Progenitor cell of endocrine pancreas (in vitro differentiated cells): ENCODE measurements at regions not wholly inside any gene's neighbourhood (a gene's known extent, or its start where the extent isn't known, plus 50 kb on each side); places are given as distances from the start of the nearest gene placed in this dataset.

ENCODE experiments used
- DNase-seq: peaks from one replicate; pipeline ENCODE4 v3.0.0; 2021; ENCODE audit warnings: low spot score; ENCODE audit not compliant: unreplicated experiment
- H3K27ac Mint-ChIP-seq: 2 replicates; pipeline ENCODE4 v1.8.0; 2021; ENCODE audit warnings: mild to moderate bottlenecking, moderate library complexity, mixed read lengths
- H3K27me3 Mint-ChIP-seq: 2 replicates; pipeline ENCODE4 v1.8.0; 2021; ENCODE audit warnings: mixed read lengths
- H3K36me3 Mint-ChIP-seq: 2 replicates; pipeline ENCODE4 v1.8.0; 2022; ENCODE audit warnings: mixed read lengths; ENCODE audit not compliant: insufficient read depth
- H3K4me1 Mint-ChIP-seq: 2 replicates; pipeline ENCODE4 v1.8.0; 2021; ENCODE audit warnings: low read depth, mixed read lengths
- H3K4me3 Mint-ChIP-seq: 2 replicates; pipeline ENCODE4 v1.8.0; 2021; ENCODE audit warnings: low read depth, mild to moderate bottlenecking, moderate library complexity, mixed read lengths
- H3K9me3 Mint-ChIP-seq: 2 replicates; pipeline ENCODE4 v1.8.0; 2021; ENCODE audit warnings: low read depth, mixed read lengths
- TF ChIP-seq, protein P1 (sequence below): fragments of 200-600 bp; sonication (generic); IDR thresholded peaks from one replicate; pipeline ENCODE4 v1.5.0; 2021; ENCODE audit warnings: antibody characterized with exemption, mild to moderate bottlenecking; ENCODE audit not compliant: unreplicated experiment

DNA sequence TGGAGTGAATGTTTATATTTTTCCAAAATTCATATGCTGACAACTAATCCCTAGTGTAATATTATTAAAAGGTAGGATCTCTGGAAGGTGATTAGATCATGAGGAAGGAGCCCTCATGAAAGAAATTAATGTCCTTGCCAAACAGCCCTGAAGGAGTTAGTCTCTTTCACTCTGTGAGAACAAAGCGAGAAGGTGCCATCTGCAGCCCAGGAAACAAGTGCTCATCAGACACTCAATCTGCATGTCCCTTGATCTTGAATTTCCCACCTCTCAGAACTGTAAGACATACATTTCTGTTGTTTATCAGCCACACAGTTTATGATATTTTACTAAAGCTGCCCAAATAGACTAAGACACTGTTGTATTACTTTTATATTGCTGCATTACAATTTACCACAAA is 1283.4 kb downstream of the PCDH7 start:
- Mint-ChIP-seq H3K4me1 (peaks cover 4% of the 10 kb centered on the region), H3K27ac (no peak overlapping the region), H3K36me3 (no peaks in the 10 kb centered on the region), H3K27me3 (no peaks in the 10 kb centered on the region), H3K4me3 (no peak overlapping the region), H3K9me3 (no peaks in the 10 kb centered on the region)
- no peak for DNase-seq
- TF ChIP-seq, protein P1, sequence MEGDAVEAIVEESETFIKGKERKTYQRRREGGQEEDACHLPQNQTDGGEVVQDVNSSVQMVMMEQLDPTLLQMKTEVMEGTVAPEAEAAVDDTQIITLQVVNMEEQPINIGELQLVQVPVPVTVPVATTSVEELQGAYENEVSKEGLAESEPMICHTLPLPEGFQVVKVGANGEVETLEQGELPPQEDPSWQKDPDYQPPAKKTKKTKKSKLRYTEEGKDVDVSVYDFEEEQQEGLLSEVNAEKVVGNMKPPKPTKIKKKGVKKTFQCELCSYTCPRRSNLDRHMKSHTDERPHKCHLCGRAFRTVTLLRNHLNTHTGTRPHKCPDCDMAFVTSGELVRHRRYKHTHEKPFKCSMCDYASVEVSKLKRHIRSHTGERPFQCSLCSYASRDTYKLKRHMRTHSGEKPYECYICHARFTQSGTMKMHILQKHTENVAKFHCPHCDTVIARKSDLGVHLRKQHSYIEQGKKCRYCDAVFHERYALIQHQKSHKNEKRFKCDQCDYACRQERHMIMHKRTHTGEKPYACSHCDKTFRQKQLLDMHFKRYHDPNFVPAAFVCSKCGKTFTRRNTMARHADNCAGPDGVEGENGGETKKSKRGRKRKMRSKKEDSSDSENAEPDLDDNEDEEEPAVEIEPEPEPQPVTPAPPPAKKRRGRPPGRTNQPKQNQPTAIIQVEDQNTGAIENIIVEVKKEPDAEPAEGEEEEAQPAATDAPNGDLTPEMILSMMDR: no peak

DNA sequence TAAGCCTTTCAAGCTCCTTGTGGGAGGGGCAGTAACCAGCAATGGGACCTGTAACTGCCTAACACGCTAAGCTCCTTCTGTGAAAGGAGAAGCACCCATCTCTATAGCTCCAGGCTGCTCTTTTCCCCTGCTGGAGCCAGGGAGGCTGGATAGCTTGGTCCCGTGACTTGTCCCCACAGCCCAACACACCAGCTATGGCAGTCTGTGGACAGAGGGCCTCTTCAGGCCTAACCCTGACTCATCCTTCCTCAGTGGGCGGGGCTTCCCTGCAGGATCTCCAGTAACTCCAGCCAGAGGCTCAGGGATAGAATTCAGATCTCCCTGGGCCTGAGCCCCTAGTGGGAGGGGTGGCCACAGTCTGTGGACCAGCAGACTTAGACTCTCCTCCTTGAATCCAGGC is 1290.1 kb downstream of the PCDH7 start:
- Mint-ChIP-seq H3K4me3 (no peak overlapping the region), H3K4me1 (no peaks in the 10 kb centered on the region), H3K27me3 (no peaks in the 10 kb centered on the region), H3K36me3 (no peaks in the 10 kb centered on the region), H3K9me3 (peaks cover 5% of the 10 kb centered on the region), H3K27ac (no peak overlapping the region)
- DNase-seq: no peak
- TF ChIP-seq, protein P1: no peak

GRCh38 chr4:32022071-32022470 is 1301.9 kb downstream of the PCDH7 start:
- no peak overlapping the region for H3K27ac Mint-ChIP-seq
- peaks cover 14% of the 10 kb centered on the region for H3K4me1 Mint-ChIP-seq
- TF ChIP-seq, protein P1: no peak
- H3K9me3 Mint-ChIP-seq: peaks cover 25% of the 10 kb centered on the region
- H3K4me3 Mint-ChIP-seq: no peak overlapping the region
- DNase-seq: no peak
- H3K36me3 Mint-ChIP-seq: no peaks in the 10 kb centered on the region
- H3K27me3 Mint-ChIP-seq: no peaks in the 10 kb centered on the region

GRCh38 chr4:32025851-32026459 is 1305.8 kb downstream of the PCDH7 start:
- Mint-ChIP-seq H3K36me3 (no peaks in the 10 kb centered on the region), H3K27me3 (no peaks in the 10 kb centered on the region), H3K9me3 (peaks cover 27% of the 10 kb centered on the region), H3K27ac (peak overlapping the region; percentile 95), H3K4me1 (peaks cover 14% of the 10 kb centered on the region), H3K4me3 (peak overlapping the region; percentile 6)
- TF ChIP-seq, protein P1: no peak
- no peak for DNase-seq

- H3K4me3 Mint-ChIP-seq: no peak overlapping the region
Observed at GRCh38 chr4:32030406-32030805, 1310.2 kb downstream of the PCDH7 start.

More at GRCh38 chr4:32030406-32030805, 1310.2 kb downstream of the PCDH7 start:
- Mint-ChIP-seq H3K4me1 (peaks cover 10% of the 10 kb centered on the region), H3K27ac (no peak overlapping the region), H3K36me3 (no peaks in the 10 kb centered on the region), H3K9me3 (peaks cover 9% of the 10 kb centered on the region), H3K27me3 (no peaks in the 10 kb centered on the region)
- TF ChIP-seq, protein P1: no peak
- DNase-seq: no peak
